Gastrocnemius medialis (tissue), 4 donors: ENCODE measurements at regions not wholly inside any gene's neighbourhood (a gene's known extent, or its start where the extent isn't known, plus 50 kb on each side); places are given as distances from the start of the nearest gene placed in this dataset.

ENCODE experiments used
- ATAC-seq, 2 donors: fragments of 150-250 bp; one replicate each; pipeline ENCODE4 v1.9.1; 2016
- DNase-seq, 2 donors: peaks; one replicate each; pipeline ENCODE4 v3.0.0-alpha.2; 2019
- H3K27ac ChIP-seq, 4 donors: fragments of 200-600 bp; sonication (generic); 1 replicate in 1 of 4; 2 replicates in 3 of 4; pipeline ENCODE4 v1.5.1; 2016 to 2018; ENCODE audit warnings: mild to moderate bottlenecking in 2 of 4, moderate library complexity in 1 of 4
- H3K27me3 ChIP-seq, 3 donors: fragments of 200-600 bp; sonication (generic) in 2 of 3; 1 replicate in 1 of 3; 2 replicates in 2 of 3; pipeline versions ENCODE4 v1.5.1 to v1.6.0; 2016 to 2019; ENCODE audit warnings: mild to moderate bottlenecking in 1 of 3, moderate library complexity in 1 of 3
- H3K36me3 ChIP-seq, 2 donors: fragments of 200-600 bp; sonication (generic) in 1 of 2; one replicate each; pipeline ENCODE4 v1.5.1; 2017 to 2018
- H3K4me1 ChIP-seq, 2 donors: fragments of 200-600 bp; sonication (generic) in 1 of 2; one replicate each; pipeline ENCODE4 v1.5.1; 2016 to 2017; ENCODE audit warnings: mild to moderate bottlenecking in 2 of 2
- H3K4me3 ChIP-seq, 4 donors: fragments of 200-600 bp; sonication (generic) in 3 of 4; 1 replicate in 1 of 4; 2 replicates in 3 of 4; pipeline ENCODE4 v1.5.1; 2016 to 2019; ENCODE audit warnings: mild to moderate bottlenecking in 2 of 4
- H3K9me3 ChIP-seq, 3 donors: fragments of 200-600 bp; sonication (generic) in 2 of 3; 1 replicate in 1 of 3; 2 replicates in 2 of 3; pipeline ENCODE4 v1.5.1; 2016 to 2019
- CTCF ChIP-seq, 5 experiments: fragments of 450-650 bp in 3 of 5; fragments of 200-600 bp in 2 of 5; sonication (generic) in 2 of 5; IDR thresholded peaks in 4 of 5; conservative IDR thresholded peaks in 1 of 5; 1 replicate in 4 of 5; 2 replicates in 1 of 5; pipeline ENCODE4 v1.5.1; 2016 to 2019; ENCODE audit warnings: antibody characterized with exemption in 5 of 5, mild to moderate bottlenecking in 3 of 5, moderate library complexity in 3 of 5
- POLR2A ChIP-seq, 2 donors: fragments of 450-650 bp; IDR thresholded peaks; one replicate each; pipeline ENCODE4 v1.6.1; 2017; ENCODE audit warnings: antibody characterized with exemption in 2 of 2, mild to moderate bottlenecking in 2 of 2, moderate library complexity in 2 of 2
- in situ Hi-C, 4 donors: fragments of 200-750 bp; cut with MboI; loops; one replicate each; pipeline versions ENCODE4 v1.15.0 to v1.8.0; 2017; ENCODE audit warnings: low sequenced_read_pairs in 4 of 4
- intact Hi-C: fragments of 100-400 bp; cut with DNase I; formaldehyde crosslinking; loops from one replicate; pipeline ENCODE4 v1.15.1; 2023; ENCODE audit warnings: low total_unique reads

DNA sequence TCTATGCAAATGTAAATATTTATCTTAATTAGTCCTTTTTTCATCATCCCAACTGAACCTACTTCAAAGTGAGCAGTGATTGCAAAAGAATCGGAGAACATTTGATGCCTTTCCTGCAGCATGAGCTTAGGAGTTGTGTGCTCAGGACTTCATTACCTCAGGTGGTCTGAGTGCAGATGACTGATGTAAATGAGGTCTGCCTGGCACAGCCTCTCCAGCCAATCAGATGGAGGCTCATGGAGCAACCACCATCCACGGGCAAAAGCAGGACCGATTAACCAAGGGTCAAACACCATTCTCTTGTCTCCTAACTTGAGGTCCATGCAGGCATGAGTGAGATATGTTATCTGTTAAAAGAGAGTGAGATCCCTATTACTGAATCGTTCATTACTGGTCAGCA lies 165.7 kb upstream of the CARMIL1 start:
- ATAC-seq = no peak
- TF ChIP-seq CTCF (IDR thresholded peaks at IDR 0.05 in 4 of 5, conservative IDR thresholded peaks at IDR 0.05 in 1 of 5) (no peak), POLR2A (IDR thresholded peaks at IDR 0.05) (no peak)

GRCh38 chr6:25118038-25118437 lies 161.1 kb upstream of the CARMIL1 start:
- DNase-seq (no peak), ATAC-seq (no peak)
- Histone ChIP-seq H3K27me3 (no peaks in the 10 kb centered on the region), H3K4me3 (no peak overlapping the region), H3K27ac (no peak overlapping the region), H3K4me1 (peaks cover 0 to 4% of the 10 kb centered on the region in 2 donors), H3K36me3 (no peaks in the 10 kb centered on the region), H3K9me3 (no peaks in the 10 kb centered on the region)
- in situ Hi-C loops (no loop called here), intact Hi-C loops (no loop called here)
- TF ChIP-seq POLR2A (IDR thresholded peaks at IDR 0.05) (no peak), CTCF (IDR thresholded peaks at IDR 0.05 in 4 of 5, conservative IDR thresholded peaks at IDR 0.05 in 1 of 5) (no peak)

More for the DNA sequence above, 165.7 kb upstream of the CARMIL1 start:
- Histone ChIP-seq H3K27me3 (no peaks in the 10 kb centered on the region), H3K27ac (no peak overlapping the region), H3K36me3 (peaks cover 0 to 10% of the 10 kb centered on the region in 2 donors), H3K9me3 (no peaks in the 10 kb centered on the region), H3K4me1 (no peaks in the 10 kb centered on the region), H3K4me3 (no peak overlapping the region)
- in situ Hi-C loops (no loop called here), intact Hi-C loops (no loop called here)
- no peak for DNase-seq

- H3K9me3 ChIP-seq = no peaks in the 10 kb centered on the region
- TF ChIP-seq CTCF (IDR thresholded peaks at IDR 0.05 in 4 of 5, conservative IDR thresholded peaks at IDR 0.05 in 1 of 5) (no peak), POLR2A (IDR thresholded peaks at IDR 0.05) (no peak)
- in situ Hi-C loops = no loop called here
- H3K27ac ChIP-seq = peak overlapping the region; percentile 14 to 60 (median 48)
- ATAC-seq (no peak), DNase-seq (no peak)
- no peaks in the 10 kb centered on the region for H3K36me3 ChIP-seq
- H3K4me1 ChIP-seq = peaks cover 0 to 4% of the 10 kb centered on the region in 2 donors
- H3K27me3 ChIP-seq = no peaks in the 10 kb centered on the region
- intact Hi-C loops = no loop called here
- H3K4me3 ChIP-seq = no peak overlapping the region
These were observed 158.0 kb upstream of the CARMIL1 start for GRCh38 chr6:25121186-25121585.

DNA sequence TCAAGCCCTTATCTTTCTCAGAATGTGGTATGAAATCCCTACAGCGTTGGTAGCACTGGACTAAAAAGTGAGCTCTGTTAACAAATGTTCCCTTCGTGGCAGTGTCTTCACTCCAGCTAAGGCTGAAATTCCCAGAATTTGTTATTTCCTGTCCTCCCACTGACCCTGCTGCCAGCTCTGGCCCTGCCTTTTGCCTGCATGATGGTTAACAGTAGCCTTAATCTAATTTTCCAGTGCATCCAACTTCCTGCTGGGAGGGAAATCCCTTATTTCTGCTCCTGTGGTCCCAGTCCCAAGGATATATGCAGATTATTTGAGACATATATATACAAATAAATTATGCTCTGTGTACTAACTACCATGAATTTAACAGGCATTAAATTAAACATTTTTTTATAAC lies 157.2 kb upstream of the CARMIL1 start:
- no peaks in the 10 kb centered on the region for H3K27me3 ChIP-seq
- peaks cover 0 to 4% of the 10 kb centered on the region in 2 donors for H3K4me1 ChIP-seq
- in situ Hi-C loops (no loop called here), intact Hi-C loops (no loop called here)
- no peak overlapping the region for H3K4me3 ChIP-seq
- no peak for TF ChIP-seq POLR2A (IDR thresholded peaks at IDR 0.05)
- no peak for TF ChIP-seq CTCF (IDR thresholded peaks at IDR 0.05 in 4 of 5, conservative IDR thresholded peaks at IDR 0.05 in 1 of 5)
- ATAC-seq = peak; percentile 52 to 62
- no peaks in the 10 kb centered on the region for H3K9me3 ChIP-seq
- no peaks in the 10 kb centered on the region for H3K36me3 ChIP-seq
- DNase-seq = peak in 1 of 2 donors; percentile 16
- H3K27ac ChIP-seq = peak overlapping the region; percentile 14 to 60 (median 48)

GRCh38 chr6:25122622-25123237 lies 156.4 kb upstream of the CARMIL1 start:
- ATAC-seq = no peak
- H3K27ac ChIP-seq = peak overlapping the region in 3 of 4 donors; percentile 44 to 53 (median 45)

More at GRCh38 chr6:25122622-25123237, 156.4 kb upstream of the CARMIL1 start:
- peaks cover 0 to 4% of the 10 kb centered on the region in 2 donors for H3K4me1 ChIP-seq
- no peak for TF ChIP-seq POLR2A (IDR thresholded peaks at IDR 0.05)
- no peak for TF ChIP-seq CTCF (IDR thresholded peaks at IDR 0.05 in 4 of 5, conservative IDR thresholded peaks at IDR 0.05 in 1 of 5)
- no peaks in the 10 kb centered on the region for H3K9me3 ChIP-seq
- H3K4me3 ChIP-seq = no peak overlapping the region
- H3K36me3 ChIP-seq = no peaks in the 10 kb centered on the region
- intact Hi-C loops (no loop called here), in situ Hi-C loops (no loop called here)
- DNase-seq = no peak
- no peaks in the 10 kb centered on the region for H3K27me3 ChIP-seq
